ENCODE measurements at regions not wholly inside any gene's neighbourhood (a gene's known extent, or its start where the extent isn't known, plus 50 kb on each side); places are given as distances from the start of the nearest gene placed in this dataset.
A peak's percentile ranks its signal among the peaks of the same experiment; 100 is the strongest.

GRCh38 chr21:25326181-25326580, 281.1 kb downstream of the MRPL39 start:
- H3K9me3 ChIP-seq, result no peaks in the 10 kb centered on the region
- TF ChIP-seq, protein P1, sequence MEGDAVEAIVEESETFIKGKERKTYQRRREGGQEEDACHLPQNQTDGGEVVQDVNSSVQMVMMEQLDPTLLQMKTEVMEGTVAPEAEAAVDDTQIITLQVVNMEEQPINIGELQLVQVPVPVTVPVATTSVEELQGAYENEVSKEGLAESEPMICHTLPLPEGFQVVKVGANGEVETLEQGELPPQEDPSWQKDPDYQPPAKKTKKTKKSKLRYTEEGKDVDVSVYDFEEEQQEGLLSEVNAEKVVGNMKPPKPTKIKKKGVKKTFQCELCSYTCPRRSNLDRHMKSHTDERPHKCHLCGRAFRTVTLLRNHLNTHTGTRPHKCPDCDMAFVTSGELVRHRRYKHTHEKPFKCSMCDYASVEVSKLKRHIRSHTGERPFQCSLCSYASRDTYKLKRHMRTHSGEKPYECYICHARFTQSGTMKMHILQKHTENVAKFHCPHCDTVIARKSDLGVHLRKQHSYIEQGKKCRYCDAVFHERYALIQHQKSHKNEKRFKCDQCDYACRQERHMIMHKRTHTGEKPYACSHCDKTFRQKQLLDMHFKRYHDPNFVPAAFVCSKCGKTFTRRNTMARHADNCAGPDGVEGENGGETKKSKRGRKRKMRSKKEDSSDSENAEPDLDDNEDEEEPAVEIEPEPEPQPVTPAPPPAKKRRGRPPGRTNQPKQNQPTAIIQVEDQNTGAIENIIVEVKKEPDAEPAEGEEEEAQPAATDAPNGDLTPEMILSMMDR (IDR thresholded peaks at IDR 0.05; ENCODE audit: low read depth, low read length), result no peak

GRCh38 chr21:25324666-25325065, 282.6 kb downstream of the MRPL39 start:
- Histone ChIP-seq H3K9me3 (no peaks in the 10 kb centered on the region), H3K4me3 (ENCODE audit: low read depth, low read length) (peak overlapping the region; percentile 17; the same call in 1 of the 2 replicates), H3K36me3 (no peaks in the 10 kb centered on the region), H3K4me1 (peaks cover 7% of the 10 kb centered on the region), H3K27me3 (no peaks in the 10 kb centered on the region)
- peak; percentile 57 for DNase-seq
- TF ChIP-seq, protein P1 (IDR thresholded peaks at IDR 0.05; ENCODE audit: low read depth, low read length), result no peak

More at GRCh38 chr21:25326181-25326580, 281.1 kb downstream of the MRPL39 start:
- peaks cover 7% of the 10 kb centered on the region for H3K4me1 ChIP-seq
- H3K36me3 ChIP-seq, result no peaks in the 10 kb centered on the region
- DNase-seq, result no peak
- H3K27me3 ChIP-seq, result no peaks in the 10 kb centered on the region
- H3K4me3 ChIP-seq (ENCODE audit: low read depth, low read length), result no peak overlapping the region

DNA sequence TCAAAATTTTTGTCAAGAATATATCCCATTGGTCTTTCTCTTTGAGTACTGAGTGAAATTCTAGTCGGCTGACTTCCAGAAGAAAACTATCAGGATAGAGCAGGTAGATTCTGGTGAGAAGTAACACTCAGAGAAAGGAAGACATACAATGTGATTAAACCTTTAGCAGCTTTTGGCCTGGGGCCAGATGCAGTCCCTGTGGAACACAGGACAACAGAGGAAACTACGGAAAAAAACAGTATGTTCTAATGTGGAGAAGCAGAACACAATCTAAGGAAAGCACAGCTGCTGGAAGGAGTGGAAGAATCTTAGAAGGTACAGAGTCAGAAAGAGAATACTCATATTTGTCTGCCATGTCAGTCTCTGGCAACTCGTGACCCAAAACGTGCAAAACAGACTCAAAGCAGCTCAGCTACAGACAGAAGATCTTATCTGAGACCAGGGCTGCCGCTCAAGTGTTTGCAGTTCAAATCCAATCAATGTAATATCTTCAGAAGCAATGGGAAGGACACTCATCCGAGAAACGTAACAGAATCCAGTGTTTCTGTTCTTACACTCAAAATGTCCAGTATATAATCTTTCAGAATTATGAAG, 283.8 kb downstream of the MRPL39 start:
- TF ChIP-seq, protein P1 (IDR thresholded peaks at IDR 0.05; ENCODE audit: low read depth, low read length), result no peak
- Histone ChIP-seq H3K9me3 (no peaks in the 10 kb centered on the region), H3K4me1 (peaks cover 3% of the 10 kb centered on the region; the same call in 1 of the 2 replicates), H3K36me3 (no peaks in the 10 kb centered on the region), H3K4me3 (ENCODE audit: low read depth, low read length) (peak overlapping the region; percentile 33), H3K27me3 (no peaks in the 10 kb centered on the region)
- DNase-seq, result peak; percentile 79

GRCh38 chr21:25314247-25314646, 293.0 kb downstream of the MRPL39 start:
- Histone ChIP-seq H3K27me3 (no peaks in the 10 kb centered on the region), H3K36me3 (no peaks in the 10 kb centered on the region), H3K4me3 (ENCODE audit: low read depth, low read length) (no peak overlapping the region), H3K4me1 (no peaks in the 10 kb centered on the region; the same call in 1 of the 2 replicates), H3K9me3 (no peaks in the 10 kb centered on the region)
- DNase-seq, result no peak
- TF ChIP-seq, protein P1 (IDR thresholded peaks at IDR 0.05; ENCODE audit: low read depth, low read length), result no peak

DNA sequence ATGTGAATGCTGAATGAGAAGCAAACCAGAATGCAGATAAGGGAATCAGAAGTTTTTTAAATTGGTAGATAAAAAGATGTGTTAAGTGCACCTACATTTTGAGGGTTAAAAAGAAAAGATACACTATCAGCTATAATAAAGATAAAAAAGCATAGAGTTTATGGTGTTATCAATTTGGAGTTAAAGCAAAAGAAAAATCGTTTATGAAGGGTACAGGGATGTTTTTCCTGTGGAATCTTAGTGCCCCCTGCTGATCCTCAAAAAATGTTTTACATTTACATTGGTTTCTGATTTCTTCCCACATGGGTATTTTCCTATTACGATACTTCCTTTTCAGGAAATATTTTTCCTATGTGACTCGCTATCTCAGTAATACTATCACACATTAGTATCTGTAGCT, 293.5 kb downstream of the MRPL39 start:
- TF ChIP-seq, protein P1 (IDR thresholded peaks at IDR 0.05; ENCODE audit: low read depth, low read length), result peak; percentile 70
- no peaks in the 10 kb centered on the region for H3K9me3 ChIP-seq
- no peaks in the 10 kb centered on the region for H3K27me3 ChIP-seq
- no peak for DNase-seq
- peak overlapping the region; percentile 15; the same call in 1 of the 2 replicates for H3K4me3 ChIP-seq (ENCODE audit: low read depth, low read length)
- no peaks in the 10 kb centered on the region for H3K36me3 ChIP-seq
- no peaks in the 10 kb centered on the region; the same call in 1 of the 2 replicates for H3K4me1 ChIP-seq

- TF ChIP-seq, protein P1 (IDR thresholded peaks at IDR 0.05; ENCODE audit: low read depth, low read length), result no peak
- peak; percentile 16 for DNase-seq
- no peaks in the 10 kb centered on the region for H3K36me3 ChIP-seq
- H3K9me3 ChIP-seq, result no peaks in the 10 kb centered on the region
- H3K4me1 ChIP-seq, result peaks cover 6% of the 10 kb centered on the region
- no peak overlapping the region for H3K4me3 ChIP-seq (ENCODE audit: low read depth, low read length)
- H3K27me3 ChIP-seq, result no peaks in the 10 kb centered on the region
Measured at GRCh38 chr21:25307489-25307888, 299.8 kb downstream of the MRPL39 start.
